GM18502 (cell line): ENCODE measurements at regions not wholly inside any gene's neighbourhood (a gene's known extent, or its start where the extent isn't known, plus 50 kb on each side); places are given as distances from the start of the nearest gene placed in this dataset.

Source experiments
- ATAC-seq: cut with Tn5 transposase; IDR thresholded peaks from one replicate; pipeline ENCODE4 v1.9.1; 2021; ENCODE audit warnings: mild to moderate bottlenecking; ENCODE audit not compliant: unreplicated experiment, poor library complexity

- ATAC-seq, result no peak
Observed at GRCh38 chr9:91087462-91087759, 274.3 kb downstream of the AUH start.

DNA sequence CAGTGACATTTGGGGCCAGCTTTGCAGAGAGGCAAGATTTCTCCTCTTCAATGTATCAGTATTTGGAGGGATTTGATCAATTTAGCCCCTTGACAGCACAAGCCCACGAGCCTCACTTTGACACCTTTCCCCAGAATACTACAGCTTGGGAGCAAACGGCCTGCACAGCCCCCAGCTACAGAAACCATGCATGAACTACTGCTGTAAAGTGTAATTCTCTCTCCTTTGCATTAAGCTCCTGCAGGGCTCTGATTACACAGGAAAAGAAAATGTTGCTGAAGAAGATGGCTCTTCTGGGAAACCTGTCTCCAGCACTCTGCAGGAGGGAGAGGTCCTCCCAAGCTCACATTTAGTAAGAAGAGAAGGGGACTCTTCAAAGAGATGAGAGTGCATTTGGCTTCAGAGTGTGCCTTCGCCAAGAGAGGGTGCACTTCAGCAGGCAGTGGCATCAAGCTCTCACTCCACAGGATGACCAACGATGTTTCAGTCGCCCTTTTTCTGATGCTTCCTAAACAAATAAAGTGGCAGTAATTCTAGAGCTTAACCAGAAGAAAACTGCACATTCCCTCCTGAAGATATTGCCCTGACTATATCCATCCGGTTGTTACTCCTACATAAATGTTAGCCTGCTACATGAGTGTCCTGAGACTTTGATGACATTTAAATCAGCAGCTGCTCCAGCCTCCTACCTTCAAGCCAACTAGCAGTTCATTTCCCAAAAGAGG is 272.2 kb downstream of the AUH start:
- no peak for ATAC-seq

GRCh38 chr9:91090130-91090410 is 271.6 kb downstream of the AUH start:
- no peak for ATAC-seq

DNA sequence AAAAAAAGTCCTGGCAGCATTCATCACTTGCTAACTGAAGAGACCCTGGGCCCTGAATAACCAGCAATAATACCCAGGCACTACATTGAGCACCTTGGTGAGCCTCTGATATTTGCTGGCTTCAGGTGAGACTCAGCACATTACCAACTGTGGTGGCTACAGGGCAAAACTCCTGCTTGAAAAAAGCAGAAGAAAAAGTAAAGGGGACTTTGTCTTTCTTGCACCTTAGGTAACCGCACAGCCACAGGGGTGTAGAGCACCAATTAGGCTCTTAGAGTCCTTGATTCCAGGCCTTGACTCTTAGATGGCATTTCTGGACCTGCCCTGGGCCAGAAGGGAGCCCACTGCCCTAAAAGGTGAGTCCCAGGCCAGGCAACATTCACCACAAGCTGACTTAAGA is 269.5 kb downstream of the AUH start:
- no peak for ATAC-seq

DNA sequence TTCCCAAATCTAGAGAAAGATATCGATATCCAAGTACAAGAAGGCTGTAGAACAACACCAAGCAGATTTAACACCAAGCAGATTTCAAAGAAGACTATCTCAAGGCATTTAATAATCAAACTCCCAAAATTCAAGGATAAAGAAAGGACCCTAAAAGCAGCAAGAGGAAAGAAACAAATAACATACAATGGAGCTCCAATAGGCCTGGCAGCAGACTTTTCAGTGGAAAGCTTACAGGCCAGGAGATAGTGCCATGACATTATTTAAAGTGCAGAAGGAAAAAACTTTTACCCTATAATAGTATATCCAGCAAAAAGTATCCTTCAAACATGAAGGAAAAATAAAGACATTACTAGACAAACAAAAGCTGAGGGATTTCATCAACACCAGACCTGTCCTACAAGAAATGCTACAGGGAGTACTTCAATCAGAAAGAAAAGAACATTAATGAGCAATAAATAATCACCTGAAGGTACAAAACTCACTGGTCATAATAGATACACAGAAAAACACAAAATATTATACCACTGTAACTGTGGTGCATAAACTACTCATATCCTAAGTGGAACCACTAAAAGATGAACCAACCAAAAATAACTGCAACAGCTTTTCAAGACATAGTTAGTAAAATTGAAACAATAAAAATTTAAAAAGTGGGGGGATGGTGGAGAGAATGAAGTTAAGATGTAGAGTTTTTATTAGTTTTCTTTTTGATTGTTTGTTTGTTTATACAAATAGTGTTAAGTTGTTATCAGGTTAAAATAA is 267.2 kb downstream of the AUH start:
- no peak for ATAC-seq

DNA sequence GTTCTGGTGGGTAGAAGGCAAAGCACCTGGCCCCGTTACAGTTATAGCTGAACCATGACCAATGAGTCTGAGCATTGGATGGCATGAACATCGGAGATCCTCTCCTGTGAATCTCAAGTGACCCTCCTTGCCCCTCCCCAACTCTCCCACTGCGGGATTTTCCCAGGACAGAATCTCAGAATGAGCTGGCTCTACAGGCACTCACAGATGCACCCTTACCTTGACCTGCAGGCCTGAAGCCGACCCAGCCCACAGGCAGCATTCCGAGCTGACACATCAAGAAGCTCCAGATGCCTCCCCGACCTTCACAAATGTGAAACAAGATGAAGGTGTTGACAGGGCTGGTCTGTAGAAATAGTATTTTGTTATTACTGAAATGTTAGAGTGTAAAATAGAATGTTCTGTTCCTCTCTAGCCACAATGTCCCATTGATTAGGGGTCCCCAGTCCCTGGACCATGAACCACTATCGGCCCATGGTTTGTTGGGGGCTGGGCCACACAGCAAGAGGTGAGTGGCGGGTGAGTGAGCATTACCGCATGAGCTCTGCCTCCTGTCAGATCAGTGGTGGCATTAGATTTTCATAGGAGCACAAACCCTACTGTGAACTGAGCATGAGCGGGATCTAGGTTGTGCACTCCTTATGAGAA is 263.4 kb downstream of the AUH start:
- no peak for ATAC-seq

DNA sequence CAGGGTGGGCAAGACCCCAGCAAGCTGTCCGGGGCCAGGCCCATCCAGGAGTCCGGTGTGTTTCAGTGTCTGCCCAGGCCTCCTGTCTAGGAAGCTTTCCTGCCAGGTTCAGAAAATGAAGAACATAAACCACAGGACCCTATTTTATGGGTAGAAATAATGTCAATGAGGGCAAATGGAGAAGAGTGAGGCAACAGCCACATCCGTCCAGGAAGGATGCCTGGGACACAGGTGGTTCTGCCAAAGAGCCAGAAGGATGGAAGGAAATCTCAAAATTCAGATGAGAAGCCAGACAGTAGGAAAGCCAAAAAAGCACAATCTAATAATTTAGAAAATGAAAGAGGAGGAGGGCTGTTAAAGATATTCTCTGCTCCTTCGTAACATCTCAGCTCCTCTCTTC is 262.3 kb downstream of the AUH start:
- ATAC-seq, result no peak

DNA sequence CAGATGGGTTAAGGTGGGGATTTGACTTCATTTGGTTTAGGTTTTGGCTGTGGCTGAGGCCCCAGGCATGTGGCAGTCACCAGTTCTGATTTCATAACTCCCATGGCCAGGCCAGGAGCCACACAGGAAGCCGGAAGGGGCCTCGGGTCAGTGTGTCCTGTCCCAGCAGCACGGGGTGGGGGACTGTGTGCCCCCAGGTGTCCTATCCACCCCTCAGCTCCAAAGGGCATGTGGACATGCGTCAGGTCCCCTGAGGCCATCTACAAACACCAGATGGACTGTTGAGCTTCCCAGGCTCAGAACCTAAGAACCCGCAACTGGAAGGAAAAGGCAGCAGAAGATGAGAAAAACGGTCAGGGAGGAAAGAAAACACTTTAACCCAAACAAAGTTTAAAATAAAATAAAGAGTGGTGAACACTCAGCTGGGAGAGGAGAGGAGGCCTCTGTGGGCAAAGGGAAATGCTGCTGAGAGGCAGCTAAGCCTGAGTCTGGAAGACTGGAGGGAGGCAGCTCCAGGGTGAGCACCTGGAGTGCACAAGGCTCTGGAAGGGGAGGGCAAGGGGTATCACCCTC is 260.8 kb downstream of the AUH start:
- ATAC-seq, result no peak

DNA sequence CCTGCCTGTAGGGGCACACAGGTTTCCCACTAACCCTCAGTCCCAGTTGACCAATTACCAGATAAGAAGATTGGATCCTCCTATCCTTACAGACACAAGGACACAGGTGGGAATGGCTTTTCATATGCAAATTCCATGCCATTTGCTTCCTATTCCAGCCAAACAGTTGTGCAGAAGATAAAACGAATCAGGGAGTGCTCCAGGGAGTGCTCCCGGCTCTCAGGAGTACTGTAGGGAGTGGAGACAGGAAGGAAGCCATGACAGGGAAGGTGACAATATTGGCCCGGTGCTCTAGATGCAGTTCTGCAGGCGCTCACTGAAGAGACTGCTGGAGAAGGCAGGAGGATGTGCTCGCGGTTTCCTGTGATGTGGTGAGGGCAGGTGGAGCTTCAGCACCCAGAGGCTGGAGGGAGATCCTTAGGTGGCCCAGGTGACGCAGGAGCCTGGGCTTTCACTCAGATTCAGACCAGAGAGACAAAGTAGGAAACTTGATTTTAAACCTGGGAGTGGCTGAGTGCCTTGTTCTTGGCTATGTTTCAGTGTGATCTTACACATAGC is 260.0 kb downstream of the AUH start:
- no peak for ATAC-seq

GRCh38 chr9:91102269-91102668 is 259.4 kb downstream of the AUH start:
- ATAC-seq, result no peak

- ATAC-seq, result no peak
Observed at GRCh38 chr9:91103931-91104330, 257.8 kb downstream of the AUH start.

DNA sequence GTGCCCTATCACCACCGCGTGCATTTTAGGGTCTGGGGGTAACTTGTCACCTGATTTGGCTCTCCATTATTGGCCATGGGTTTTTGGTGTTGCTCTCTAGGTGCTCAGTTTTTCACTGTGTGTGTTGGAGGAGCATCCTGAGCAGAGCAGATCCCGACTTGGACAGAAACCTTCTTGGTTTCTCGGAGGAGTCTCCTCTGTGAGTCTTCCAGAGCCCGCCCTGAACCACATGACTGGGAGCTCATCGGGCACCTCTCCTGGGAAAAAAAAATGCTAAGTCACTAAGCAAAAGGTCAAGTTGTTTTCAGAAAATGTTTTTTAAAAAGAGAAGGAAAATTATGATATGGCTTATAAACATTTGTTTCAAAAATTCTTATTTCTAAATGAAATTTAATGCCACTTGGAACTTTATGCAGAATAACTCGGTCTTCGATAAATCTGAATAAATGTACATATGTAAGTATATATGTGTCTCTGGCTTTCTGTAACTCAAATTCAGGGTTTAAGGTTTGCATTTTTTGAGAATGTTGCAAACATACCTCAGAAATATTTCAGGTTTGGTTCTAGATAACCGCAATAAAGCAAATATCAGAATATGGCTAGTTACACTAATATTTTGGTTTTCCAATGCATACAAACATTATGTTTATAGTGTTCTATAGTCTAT is 255.2 kb downstream of the AUH start:
- no peak for ATAC-seq

DNA sequence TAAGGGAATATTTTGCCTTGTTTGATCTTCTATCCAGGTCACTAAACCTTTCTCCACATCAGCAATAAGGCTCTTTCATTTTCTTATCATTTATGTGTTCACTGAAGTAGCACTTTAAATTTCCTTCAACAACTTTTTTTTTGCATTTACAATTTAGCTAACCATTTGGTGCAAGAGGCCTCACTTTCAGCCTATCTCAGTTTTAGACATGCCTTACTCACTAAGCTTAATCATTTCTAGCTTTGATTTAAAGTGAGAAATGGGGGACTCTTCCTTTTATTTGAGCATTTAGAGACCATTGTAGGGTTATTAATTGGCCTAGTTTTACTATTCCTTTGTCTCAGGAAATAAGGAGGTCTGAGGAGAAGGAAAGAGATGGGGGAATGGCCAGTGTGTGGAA is 250.5 kb downstream of the AUH start:
- no peak for ATAC-seq

DNA sequence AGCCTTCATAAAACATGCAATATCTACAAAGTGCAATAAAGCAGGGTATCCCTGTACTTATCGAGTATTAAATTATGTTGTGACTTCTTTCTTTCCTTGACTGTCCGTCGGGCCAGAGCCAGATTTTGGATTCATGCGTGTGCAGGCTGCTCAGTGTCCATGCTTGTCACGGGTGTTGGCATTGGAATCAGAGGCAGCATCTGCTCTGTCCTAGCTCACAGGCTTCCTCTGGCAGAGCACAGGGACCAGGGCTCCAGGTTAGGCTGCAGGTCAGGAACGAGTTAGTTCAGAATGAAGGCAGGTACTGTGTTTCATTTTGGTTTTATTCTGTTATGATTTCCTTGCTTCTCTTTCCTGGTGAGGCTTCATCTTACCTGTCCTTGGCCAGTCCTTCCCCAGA is 249.8 kb downstream of the AUH start:
- no peak for ATAC-seq

DNA sequence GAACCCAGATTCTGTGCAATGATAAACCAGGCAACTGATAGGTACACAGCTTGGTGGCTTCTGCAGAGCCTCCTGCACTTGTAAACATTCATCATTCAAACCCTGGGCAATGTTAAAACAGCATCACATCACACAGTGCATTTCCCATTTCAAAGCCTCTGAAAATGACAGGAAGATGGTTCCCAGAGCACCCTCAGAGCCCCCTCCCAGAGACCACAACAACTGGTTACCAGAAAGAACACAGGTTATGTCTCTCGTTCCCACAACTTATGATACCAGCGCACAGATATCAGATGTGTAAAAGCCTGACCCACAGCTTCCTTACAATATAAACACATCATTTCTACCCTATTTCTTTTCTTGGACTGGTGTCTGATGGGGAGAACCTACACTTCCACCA is 248.7 kb downstream of the AUH start:
- no peak for ATAC-seq

DNA sequence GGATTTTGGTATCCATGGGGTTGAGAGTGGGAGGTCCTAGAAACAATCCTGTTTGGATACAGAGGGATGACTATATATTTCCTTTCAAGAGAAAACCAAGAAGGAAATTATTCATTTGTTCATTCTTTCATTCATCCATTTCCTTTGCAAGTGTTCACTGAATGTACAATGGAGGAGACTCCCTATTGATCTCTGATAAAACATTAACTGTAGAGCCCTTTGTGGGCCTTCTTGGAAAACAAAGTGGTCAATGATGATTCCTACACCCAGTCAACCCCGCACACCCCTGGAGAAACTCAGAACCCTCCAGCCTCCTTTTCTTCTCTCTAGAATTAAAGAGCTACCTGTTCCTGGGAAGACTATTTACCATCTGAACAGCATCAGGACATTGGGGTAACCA is 247.3 kb downstream of the AUH start:
- no peak for ATAC-seq

DNA sequence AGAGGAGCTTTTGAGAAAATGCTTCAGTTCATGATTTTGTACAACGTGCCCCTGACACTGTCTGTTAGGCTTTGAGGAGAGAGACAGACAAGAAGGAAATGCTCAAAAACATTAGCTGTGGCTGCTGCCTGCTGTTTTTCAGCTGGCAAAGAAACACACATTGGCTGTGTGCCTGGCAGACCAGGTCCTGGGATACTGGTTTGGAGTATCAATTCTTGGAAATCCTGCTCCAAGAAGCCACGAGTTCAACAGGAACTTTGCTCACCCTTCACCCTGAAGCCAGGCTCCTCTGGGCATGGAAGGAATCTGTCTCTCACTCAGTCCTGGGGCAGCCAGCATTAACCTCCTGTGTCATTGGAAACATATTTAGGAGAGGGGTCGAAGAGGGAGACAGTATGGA is 245.5 kb downstream of the AUH start:
- no peak for ATAC-seq

GRCh38 chr9:91116711-91117110 is 245.0 kb downstream of the AUH start:
- ATAC-seq, result no peak

DNA sequence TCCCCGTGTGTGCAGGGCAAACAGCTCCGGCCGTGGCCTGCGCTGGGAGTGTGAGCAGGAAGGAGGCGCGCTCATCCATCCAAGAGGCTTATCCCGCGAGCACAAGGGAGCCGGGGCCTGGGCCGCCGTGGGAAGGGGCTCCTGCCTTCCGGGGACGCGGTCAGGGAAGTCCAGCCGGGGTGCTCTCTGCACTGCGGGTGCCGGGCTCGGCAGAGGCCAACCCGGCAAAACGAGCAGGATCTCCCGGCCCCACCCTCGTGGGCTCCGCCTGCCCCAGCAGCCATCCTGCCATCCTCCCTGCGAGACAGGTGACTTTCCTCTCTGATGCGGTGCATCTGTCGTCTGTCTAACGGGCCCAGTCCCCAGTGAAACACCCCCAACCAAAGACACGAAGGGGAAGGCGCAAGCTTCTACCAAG is 244.2 kb downstream of the AUH start:
- no peak for ATAC-seq

- ATAC-seq, result no peak
Observed at GRCh38 chr9:91117959-91118703, 243.6 kb downstream of the AUH start.
